GM12878 (cell line): ENCODE measurements at regions not wholly inside any gene's neighbourhood (a gene's known extent, or its start where the extent isn't known, plus 50 kb on each side); places are given as distances from the start of the nearest gene placed in this dataset.

Source experiments
- ATAC-seq: fragments of 200-7000 bp; cut with Tn5 transposase; 3 replicates; pipeline ENCODE4 v1.9.1; 2020; ENCODE audit warnings: mild to moderate bottlenecking, moderate library complexity
- BruUV-seq: library from RNA; stranded (reverse); fragments of 400-500 nt; replicated peaks from 2 replicates; lab custom pipeline; 2021; lab: Mats Ljungman, UMichigan
- CTCF ChIA-PET: fragments of 300-600 bp; sonication (Branson Sonifier 250); formaldehyde crosslinking; extraction: SDS; loops from one replicate; lab custom pipeline; 2021; ENCODE audit warnings: inconsistent platforms; lab: Yijun Ruan, JAX
- POLR2A ChIA-PET: fragments of 350-600 bp; formaldehyde crosslinking; extraction: SDS; loops from one replicate; lab custom pipeline; 2021; ENCODE audit warnings: inconsistent platforms; lab: Charles Lee
- RAD21 ChIA-PET: fragments of 300-600 bp; sonication (Branson Sonifier 250); formaldehyde crosslinking; loops from one replicate; lab custom pipeline; 2023; ENCODE audit warnings: antibody characterized with exemption; ENCODE audit not compliant: unreplicated experiment; lab: Charles Lee
- SMC1A ChIA-PET: fragments of 300-600 bp; sonication (Branson Sonifier 250); formaldehyde crosslinking; loops from one replicate; lab custom pipeline; 2023; ENCODE audit not compliant: unreplicated experiment, uncharacterized antibody; lab: Charles Lee
- DNase-seq: peaks from one replicate; pipeline ENCODE4 v3.0.0-alpha.2; 2011; ENCODE audit warnings: low read depth, low spot score
- FAIRE-seq: peaks from 3 replicates; lab custom pipeline; 2011; peaks lifted over from hg19 to GRCh38; lab: Jason Lieb, UNC
- H2AFZ ChIP-seq: 2 replicates; pipeline ENCODE4 v1.6.0; 2011; ENCODE audit warnings: low read depth, low read length, control low read depth; ENCODE audit not compliant: control insufficient read depth
- H3K27ac ChIP-seq: 2 replicates; pipeline ENCODE4 v1.5.1; 2011; ENCODE audit warnings: control low read depth; ENCODE audit not compliant: control insufficient read depth, insufficient read depth
- H3K27me3 ChIP-seq, 2 experiments: replicated peaks in 1 of 2; 2 replicates each; pipeline versions ENCODE4 v1.6.0 to v1.6.1; 2011; ENCODE audit warnings: low read length in 1 of 2; ENCODE audit not compliant: control insufficient read depth in 2 of 2, insufficient read depth in 2 of 2
- H3K36me3 ChIP-seq, 2 experiments: 2 replicates each; pipeline ENCODE4 v1.5.1; 2011; ENCODE audit warnings: low read length in 1 of 2; ENCODE audit not compliant: control insufficient read depth in 2 of 2, insufficient read depth in 2 of 2
- H3K4me1 ChIP-seq: 2 replicates; pipeline ENCODE4 v1.6.1; 2011; ENCODE audit warnings: mild to moderate bottlenecking, low read length, moderate library complexity, mixed read lengths; ENCODE audit not compliant: control insufficient read depth, insufficient read depth
- H3K4me2 ChIP-seq: 2 replicates; pipeline ENCODE4 v1.6.0; 2011; ENCODE audit warnings: control low read depth; ENCODE audit not compliant: control insufficient read depth, insufficient read depth
- H3K4me3 ChIP-seq: fragments of 200-600 bp; sonication (generic); 2 replicates; pipeline ENCODE4 v1.5.1; 2016
- H3K79me2 ChIP-seq: 2 replicates; pipeline ENCODE4 v1.6.0; 2011; ENCODE audit warnings: low read length; ENCODE audit not compliant: control insufficient read depth, insufficient read depth
- H3K9ac ChIP-seq: 2 replicates; pipeline ENCODE4 v1.8.0; 2011; ENCODE audit warnings: low read length, control low read depth, mixed read lengths; ENCODE audit not compliant: control insufficient read depth, insufficient read depth
- H3K9me3 ChIP-seq: replicated peaks from 3 replicates; pipeline ENCODE4 v1.5.1; 2011; ENCODE audit warnings: mild to moderate bottlenecking, low read length; ENCODE audit not compliant: control insufficient read depth, insufficient read depth
- H4K20me1 ChIP-seq: 2 replicates; pipeline ENCODE4 v1.6.0; 2011; ENCODE audit not compliant: control insufficient read depth, insufficient read depth
- ELK1 ChIP-seq: IDR thresholded peaks from 2 replicates; pipeline ENCODE4 v1.6.1; 2012; ENCODE audit warnings: low read depth, low read length, improper control_type of control experiment
- MEF2B ChIP-seq: fragments of 450-650 bp; IDR thresholded peaks from 2 replicates; pipeline ENCODE4 v1.6.1; 2018; ENCODE audit warnings: mild to moderate bottlenecking, moderate library complexity; ENCODE audit not compliant: partially characterized antibody, poor library complexity, severe bottlenecking
- MXI1 ChIP-seq: fragments of 150-350 bp; IDR thresholded peaks from 2 replicates; pipeline ENCODE4 v1.6.1; 2011; ENCODE audit warnings: low read depth, mild to moderate bottlenecking, inconsistent platforms, low read length, improper control_type of control experiment
- MYC ChIP-seq: IDR thresholded peaks from 2 replicates; pipeline ENCODE4 v1.6.1; 2011; ENCODE audit warnings: mild to moderate bottlenecking, low read length, moderate library complexity, inconsistent platforms; ENCODE audit not compliant: insufficient read depth, insufficient replicate concordance, insufficient read length, severe bottlenecking
- PAX5 ChIP-seq: IDR thresholded peaks from 2 replicates; pipeline ENCODE4 v1.6.1; 2011; ENCODE audit warnings: low read depth, low read length, borderline replicate concordance
- ZNF592 ChIP-seq: fragments of 450-650 bp; IDR thresholded peaks from 2 replicates; pipeline ENCODE4 v1.6.1; 2017; ENCODE audit warnings: mild to moderate bottlenecking, moderate library complexity
- WGBS: methylation state at CpG from one replicate; pipeline ENCODE4 v1.1.6; 2016; ENCODE audit warnings: low lambda C conversion rate; ENCODE audit not compliant: insufficient replicate concordance, insufficient coverage; ENCODE audit errors: missing lambda C conversion rate; 5-methylcytosine and 5-hydroxymethylcytosine counted together
- in situ Hi-C: fragments of 300-500 bp; cut with MboI; formaldehyde crosslinking; loops from 9 replicates; pipeline ENCODE4 v1.14.3; 2018; ENCODE audit warnings: mixed read lengths
- intact Hi-C: fragments of 100-400 bp; cut with micrococcal nuclease; formaldehyde crosslinking; loops from one replicate; pipeline ENCODE4 v1.14.2; 2022; ENCODE audit not compliant: unreplicated experiment

- TF ChIP-seq PAX5 (no peak), MXI1 (no peak), MEF2B (no peak), ELK1 (no peak)
Measured at GRCh38 chr5:2461701-2462691, 289.5 kb downstream of the IRX2 start (continued).

GRCh38 chr5:2460098-2460497 is 291.4 kb downstream of the IRX2 start:
- intact Hi-C loops: no loop called here
- SMC1A ChIA-PET: no interaction called here
- Histone ChIP-seq H3K9ac (no peak overlapping the region), H2AFZ (no peak overlapping the region), H3K36me3 (no peaks in the 10 kb centered on the region), H3K9me3 (no peaks in the 10 kb centered on the region), H3K27me3 (no peaks in the 10 kb centered on the region), H3K79me2 (no peaks in the 10 kb centered on the region), H3K4me2 (no peak overlapping the region), H4K20me1 (no peaks in the 10 kb centered on the region), H3K4me1 (no peaks in the 10 kb centered on the region), H3K27ac (no peak overlapping the region), H3K4me3 (no peak overlapping the region)
- CTCF ChIA-PET: no interaction called here
- in situ Hi-C loops: no loop called here
- WGBS: 12% methylated on average over 3 of the region's 3 CpGs
- DNase-seq (no peak), ATAC-seq (no peak), FAIRE-seq (no peak)
- no peak for TF ChIP-seq MYC
- no peak for TF ChIP-seq ZNF592
- POLR2A ChIA-PET: no interaction called here
- RAD21 ChIA-PET: no interaction called here
- BruUV-seq: no TSS peak
